GM20000 (cell line): ENCODE measurements at regions not wholly inside any gene's neighbourhood (a gene's known extent, or its start where the extent isn't known, plus 50 kb on each side); places are given as distances from the start of the nearest gene placed in this dataset.

ENCODE experiments used
- DNase-seq: peaks from one replicate; pipeline ENCODE4 v3.0.0; 2012; ENCODE audit warnings: low spot score
- CTCF ChIP-seq: IDR thresholded peaks from 2 replicates; pipeline ENCODE4 v1.5.1; 2012; ENCODE audit warnings: mild to moderate bottlenecking, control low read depth; ENCODE audit errors: extremely low read depth, missing control alignments

GRCh38 chr2:52082646-52083045, 1050.7 kb upstream of the NRXN1 start:
- DNase-seq = no peak
- TF ChIP-seq CTCF = no peak

- TF ChIP-seq CTCF = no peak
- DNase-seq = no peak
Measured at GRCh38 chr2:52079602-52080001, 1047.7 kb upstream of the NRXN1 start.

GRCh38 chr2:52077159-52077558, 1045.2 kb upstream of the NRXN1 start:
- no peak for TF ChIP-seq CTCF
- DNase-seq = no peak

- TF ChIP-seq CTCF = no peak
Measured at GRCh38 chr2:52074130-52074719, 1042.3 kb upstream of the NRXN1 start.

GRCh38 chr2:52072949-52073348, 1041.0 kb upstream of the NRXN1 start:
- no peak for DNase-seq
- no peak for TF ChIP-seq CTCF

More at GRCh38 chr2:52074130-52074719, 1042.3 kb upstream of the NRXN1 start:
- DNase-seq = no peak

- TF ChIP-seq CTCF = no peak
- no peak for DNase-seq
Measured at GRCh38 chr2:52070665-52071064, 1038.7 kb upstream of the NRXN1 start.

GRCh38 chr2:52064234-52064633, 1032.3 kb upstream of the NRXN1 start:
- no peak for DNase-seq
- TF ChIP-seq CTCF = no peak
